Stimulated activated CD4-positive, alpha-beta T cell treated with anti-CD3 and anti-CD28 coated beads, Interleukin-15, amount 100 ng/mL, for 1 hour (primary cell): ENCODE measurements at regions not wholly inside any gene's neighbourhood (a gene's known extent, or its start where the extent isn't known, plus 50 kb on each side); places are given as distances from the start of the nearest gene placed in this dataset.

Experiments
- DNase-seq, 2 donors: peaks; one replicate each; pipeline ENCODE4 v3.0.0-alpha.2; 2020; ENCODE audit warnings: low read depth in 1 of 2, low spot score in 1 of 2

DNA sequence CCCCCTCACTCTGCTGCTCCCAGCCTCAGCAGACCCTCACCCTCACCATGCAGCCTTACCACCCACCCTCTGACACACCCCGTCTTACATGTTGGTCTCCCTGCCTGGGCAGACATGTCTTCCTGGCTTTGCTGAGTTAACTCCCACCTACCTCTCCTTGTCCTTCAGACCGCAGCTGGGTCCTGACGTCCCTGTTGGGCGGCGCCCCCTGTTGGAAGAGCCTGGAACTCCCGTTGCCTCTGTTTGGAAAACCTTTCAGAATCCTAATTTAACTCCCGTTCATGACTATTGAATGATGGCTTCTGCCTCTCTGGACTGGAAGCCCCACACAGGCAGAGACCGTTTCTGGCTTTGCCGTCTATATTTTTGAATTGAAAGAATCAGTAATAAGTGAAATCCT, 245.1 kb downstream of the MYLK4 start:
- DNase-seq: no peak

DNA sequence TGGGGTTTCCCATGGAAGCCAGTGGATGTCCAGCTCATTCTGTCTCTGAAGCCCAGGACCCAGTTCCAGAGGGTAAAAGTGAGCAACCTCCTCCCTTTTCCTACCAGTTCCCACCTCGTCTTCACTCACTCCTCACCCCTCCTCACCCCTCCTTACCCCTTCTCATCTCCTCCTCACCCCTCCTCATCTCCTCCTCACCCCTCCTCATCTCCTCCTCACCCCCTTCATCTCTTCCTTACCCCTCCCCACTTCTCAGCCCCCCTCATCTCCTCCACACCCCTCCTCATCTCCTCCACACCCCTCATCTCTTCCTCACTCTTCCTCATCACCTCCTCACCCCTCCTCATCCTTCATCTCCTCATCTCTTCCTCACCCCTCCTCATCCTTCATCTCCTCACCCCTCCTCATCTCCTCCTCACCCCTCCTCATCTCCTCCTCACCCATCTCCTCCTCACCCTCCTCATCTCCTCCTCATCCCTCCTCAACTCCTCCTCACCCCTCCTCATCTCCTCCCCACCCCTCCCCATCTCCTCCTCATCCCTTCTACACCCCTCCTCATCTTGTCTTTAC, 246.1 kb downstream of the MYLK4 start:
- no peak for DNase-seq

DNA sequence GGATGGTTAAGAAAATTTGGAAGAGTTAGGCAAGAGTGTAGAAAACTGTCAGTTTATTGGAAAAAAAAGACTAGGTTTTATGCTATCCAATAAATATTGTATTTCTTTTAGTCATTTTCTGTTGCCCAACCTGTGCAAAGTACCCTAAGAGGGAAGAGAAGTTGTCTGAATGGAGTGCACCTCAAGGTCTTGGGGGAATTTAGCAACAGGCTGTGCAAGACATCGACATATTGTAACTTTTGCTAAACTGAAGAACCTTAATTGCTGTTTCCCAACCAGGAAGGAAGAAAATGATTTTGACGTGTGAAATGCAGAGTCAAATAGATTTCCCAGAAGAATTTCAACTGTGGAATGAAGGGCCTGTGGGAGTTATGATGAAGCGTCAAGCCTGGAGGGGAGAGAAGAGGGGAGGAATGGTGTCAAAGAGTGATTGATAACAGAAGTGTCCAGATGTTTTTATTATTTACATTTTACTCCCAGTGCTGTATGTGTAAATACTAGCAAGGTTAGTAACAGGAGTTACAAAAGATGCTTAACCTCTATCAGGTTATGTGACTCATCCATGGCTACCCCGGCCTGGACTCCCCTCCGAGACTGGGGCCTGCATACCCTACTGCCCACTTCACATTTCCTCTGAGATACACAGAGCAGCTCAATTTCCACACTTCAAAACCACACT, 246.8 kb downstream of the MYLK4 start:
- no peak for DNase-seq

DNA sequence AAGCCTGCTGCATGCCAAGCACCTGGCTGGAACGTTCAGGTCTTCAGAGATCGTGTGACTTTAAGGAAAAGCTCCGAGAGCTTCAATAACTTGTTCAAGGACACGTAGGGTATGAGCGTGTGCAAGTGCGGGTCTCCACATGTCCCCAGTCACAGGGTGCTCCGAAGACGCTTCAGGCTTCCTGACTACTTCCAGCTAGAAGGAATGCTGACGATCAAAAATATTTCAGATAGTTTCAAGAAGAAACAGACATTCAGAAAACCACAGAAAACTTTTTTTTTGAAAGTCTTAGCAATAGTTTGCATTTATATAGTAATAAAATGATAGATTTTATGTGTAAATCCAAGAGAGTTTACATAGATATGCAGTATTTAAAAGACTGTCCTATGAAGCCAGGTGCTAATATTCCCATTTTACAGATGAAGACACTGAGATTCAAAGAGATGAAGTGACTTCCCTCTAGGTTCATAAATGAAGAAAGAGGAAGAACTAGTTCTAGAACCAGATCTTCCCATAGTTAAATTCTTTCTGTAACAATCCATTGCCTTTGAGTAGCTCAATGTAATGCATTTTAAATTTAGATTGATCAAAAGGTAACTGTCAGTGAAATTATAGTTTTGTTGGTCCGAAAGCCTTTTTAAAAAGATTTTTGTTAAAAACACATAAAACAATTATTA, 247.6 kb downstream of the MYLK4 start:
- DNase-seq: no peak

DNA sequence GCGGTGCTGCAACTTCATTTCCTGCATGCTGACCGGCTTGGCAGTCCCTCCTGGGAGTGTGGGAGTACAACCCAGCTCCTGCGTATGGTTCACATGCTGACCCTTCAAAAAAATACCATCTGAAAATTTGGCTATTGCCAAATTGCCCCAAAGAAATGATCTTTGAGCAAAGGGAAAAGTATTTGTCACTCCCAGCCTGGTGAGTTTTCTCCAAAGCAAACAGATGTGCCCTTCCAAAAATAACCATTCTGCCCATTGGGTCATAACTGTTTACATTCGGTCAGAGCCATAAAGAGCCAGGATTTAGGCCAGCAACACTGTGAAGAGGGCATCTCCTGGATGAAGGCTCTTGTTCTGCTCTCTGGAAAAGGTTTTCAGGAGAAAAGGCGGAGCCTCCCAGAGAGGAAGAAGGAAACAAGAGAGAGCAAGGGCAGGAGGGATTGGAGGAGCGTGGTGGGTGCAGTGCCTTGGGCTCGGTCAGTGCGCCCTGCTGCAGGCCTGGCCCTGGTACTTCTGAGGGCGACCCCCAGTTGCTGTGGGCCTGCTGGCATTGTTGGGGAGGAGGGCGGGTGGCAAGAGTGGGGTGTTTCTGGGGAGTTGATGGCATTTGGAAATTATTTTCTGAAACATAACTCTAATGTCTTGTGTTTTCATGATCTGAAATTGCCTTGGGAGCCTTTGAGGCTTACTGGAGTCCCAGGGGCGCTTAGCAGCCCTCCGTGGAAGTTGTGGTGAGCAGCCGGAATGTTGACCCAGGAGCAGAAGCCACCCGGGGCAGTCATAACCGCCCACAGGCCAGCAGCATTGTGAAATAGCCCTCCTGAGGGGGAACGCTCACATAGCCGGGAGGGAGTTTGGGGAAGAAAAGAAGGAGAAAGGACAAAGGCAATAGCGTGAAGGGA, 248.4 kb downstream of the MYLK4 start:
- DNase-seq: no peak

DNA sequence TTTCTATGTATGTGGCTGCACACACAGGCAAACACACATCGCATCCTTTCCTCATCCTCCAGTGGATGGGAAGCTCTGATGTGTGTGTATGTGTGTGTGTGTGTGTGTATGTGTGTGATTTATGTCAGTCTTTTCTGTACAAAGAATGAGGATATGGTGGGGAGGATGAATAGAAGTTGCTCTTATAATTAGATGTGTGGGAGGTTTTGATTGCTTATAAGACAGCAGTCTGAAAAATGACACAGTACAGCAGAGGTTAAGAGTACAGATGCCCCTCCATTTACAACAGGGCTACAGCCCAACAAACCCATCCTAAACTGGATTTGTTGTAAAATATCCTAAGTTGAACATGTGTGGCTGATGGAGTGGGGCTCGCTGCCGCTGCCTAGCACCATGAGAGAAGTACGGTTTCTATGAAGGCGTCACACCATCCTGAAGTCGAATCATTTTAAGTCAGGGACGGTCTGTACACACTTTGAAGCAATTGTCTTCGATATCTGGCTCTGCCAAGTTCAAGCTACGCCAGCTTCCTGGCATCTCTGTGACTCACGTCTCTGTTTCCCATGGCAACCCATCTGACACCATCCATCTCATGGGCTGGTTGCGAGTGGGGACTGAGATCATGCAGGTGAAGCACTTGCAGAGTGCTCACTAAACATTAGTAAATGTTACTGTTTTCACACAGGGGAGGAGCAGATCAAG, 252.6 kb downstream of the MYLK4 start:
- DNase-seq: no peak

DNA sequence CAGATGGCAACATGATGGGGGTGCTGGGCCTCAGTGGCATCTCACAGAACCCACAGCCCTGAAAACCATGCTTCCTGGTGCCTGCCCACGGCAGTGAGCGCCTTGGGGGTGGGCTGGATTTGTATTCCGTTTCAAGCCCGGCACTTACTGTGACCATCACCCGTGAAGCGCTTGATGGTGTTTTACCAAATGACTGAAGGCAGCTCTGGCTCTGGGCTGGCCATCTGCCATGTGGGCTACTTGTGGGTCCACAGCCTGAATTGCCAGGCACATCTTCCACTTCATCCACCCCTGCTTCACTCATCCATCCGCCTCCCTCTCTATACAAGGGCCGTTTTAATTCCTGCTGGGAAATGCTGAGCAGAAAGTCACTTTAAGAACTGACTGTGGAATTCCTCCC, 250.9 kb upstream of the GMDS start:
- DNase-seq: no peak

DNA sequence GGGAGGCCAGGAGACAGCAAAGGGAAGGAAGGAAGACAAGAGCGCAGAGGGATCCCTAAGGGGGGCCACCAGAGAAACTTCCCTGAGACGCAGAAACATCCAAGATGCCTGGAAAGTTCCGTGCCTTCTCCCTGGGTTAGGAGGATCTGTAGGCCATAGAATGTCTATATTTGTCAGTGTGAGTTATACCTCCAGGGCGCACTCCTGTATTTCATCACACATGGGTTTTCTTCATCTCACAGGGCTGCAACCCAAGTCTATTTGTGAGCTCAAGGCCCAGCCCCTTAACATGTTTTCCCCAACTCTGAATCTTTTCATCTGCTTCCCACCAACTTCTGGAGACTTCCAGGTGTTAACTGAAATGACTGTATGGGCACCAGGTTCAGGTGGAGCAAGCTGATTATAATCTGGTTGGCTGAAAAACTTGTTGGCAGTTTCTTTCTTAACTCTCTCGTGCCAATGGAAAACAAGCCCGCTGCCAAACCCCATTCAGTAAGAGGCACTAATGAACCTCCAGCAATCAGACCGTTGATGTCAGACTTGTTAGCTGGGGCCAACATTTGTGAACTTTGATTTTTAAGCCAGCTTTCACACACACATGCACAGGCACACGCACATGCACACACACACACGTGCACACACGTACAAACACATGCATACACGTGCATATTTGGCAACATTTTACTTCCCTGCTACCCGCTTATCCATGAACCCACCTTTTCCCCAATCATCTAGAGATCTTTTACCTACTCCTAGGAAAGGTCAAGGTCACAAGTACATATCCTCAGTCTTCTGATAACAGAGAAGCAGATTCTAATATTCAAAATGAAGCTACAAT, 247.5 kb upstream of the GMDS start:
- no peak for DNase-seq

DNA sequence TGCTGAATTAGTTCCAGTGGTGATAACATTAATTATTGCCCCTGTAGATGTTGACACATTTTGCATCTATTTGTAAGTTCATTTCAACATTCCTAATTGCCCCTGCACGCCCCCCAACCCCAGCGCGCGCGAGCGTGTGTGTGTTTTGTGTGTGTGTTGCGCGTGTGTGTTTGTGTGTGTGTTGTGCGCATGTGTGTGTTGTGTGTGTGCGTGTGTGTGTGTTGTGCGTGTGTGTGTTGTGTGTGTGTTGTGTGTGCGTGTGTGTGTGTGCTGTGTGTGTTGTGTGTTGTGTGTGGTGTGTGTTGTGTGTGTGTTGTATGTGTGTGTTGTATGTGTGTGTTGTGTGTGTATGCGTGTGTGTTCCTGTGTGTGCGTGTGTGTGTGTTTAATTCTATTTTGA, 245.7 kb upstream of the GMDS start:
- no peak for DNase-seq

DNA sequence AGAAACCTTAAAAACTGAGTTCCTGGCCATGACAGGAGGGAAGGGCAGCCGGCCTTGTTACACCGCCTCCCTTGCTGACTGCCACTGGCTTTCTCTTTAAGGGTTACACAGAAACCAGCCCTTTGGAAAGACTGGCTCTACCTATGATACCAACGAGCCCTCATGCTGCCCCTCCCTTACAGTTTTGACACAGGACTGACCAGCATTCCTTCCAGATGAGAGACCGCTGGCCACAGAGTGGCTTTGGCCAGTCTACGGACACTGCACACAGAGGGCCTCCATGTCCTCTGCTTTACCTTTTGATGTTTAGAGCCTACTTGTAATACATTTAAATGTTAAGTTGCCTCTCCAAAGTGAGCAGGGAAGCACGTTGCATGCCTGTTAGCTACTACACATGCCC, 243.2 kb upstream of the GMDS start:
- DNase-seq: no peak

DNA sequence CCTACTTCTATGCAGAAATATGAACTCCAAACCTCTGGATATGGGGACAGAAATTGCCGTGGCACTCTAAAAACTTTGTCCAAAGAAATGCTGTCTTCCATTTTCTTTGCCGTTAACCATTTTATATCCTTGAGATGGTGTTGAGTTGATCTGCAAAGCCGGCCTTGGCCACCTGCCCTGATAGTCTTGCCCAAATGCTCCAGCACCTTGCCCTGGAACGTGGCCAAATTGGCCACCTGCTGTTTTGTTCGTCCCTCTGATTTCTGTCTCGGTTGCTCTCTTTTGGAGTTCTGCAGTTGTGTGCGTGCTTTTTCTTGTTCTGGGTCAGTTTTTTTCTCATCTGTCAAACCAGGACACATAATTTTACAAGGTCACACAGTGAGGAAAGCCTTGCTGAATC, 239.7 kb upstream of the GMDS start:
- DNase-seq: no peak

DNA sequence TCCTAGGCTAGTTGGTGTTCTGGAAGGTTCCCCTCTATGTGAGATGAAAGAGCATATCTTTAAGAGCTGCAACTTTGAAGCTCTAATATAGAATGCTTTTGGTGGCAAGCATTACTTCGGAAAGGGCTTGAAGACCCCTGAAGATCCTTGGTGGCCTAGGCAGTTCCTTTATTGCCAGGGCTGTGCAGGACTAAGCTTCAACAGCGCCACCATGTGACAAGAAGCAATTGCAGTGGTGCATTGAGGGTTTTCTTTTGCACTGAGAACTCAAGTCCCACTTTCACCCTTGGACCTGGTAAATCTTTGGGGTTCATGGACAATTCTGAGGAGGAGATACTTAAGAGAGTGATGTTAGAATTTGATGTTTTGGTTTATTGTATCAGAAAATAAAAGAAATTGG, 237.4 kb upstream of the GMDS start:
- no peak for DNase-seq

DNA sequence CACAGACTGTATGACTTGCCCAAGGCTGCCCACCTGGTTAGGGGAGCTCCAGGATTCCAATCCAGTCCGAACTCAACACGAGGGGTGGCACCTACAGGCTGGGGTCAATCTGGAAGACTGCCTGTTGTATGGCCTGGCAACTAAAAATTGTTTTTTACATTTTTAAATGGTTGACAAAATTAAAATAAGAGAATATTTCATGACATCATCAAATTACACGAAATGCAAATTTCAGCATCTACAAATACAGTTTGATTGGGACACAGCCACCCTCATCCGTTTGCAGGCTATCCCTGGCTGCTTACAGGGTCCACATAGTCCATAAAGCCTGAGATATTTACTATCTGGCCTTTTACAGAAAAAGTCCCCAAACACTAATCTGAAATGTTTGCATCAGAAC, 235.9 kb upstream of the GMDS start:
- no peak for DNase-seq

DNA sequence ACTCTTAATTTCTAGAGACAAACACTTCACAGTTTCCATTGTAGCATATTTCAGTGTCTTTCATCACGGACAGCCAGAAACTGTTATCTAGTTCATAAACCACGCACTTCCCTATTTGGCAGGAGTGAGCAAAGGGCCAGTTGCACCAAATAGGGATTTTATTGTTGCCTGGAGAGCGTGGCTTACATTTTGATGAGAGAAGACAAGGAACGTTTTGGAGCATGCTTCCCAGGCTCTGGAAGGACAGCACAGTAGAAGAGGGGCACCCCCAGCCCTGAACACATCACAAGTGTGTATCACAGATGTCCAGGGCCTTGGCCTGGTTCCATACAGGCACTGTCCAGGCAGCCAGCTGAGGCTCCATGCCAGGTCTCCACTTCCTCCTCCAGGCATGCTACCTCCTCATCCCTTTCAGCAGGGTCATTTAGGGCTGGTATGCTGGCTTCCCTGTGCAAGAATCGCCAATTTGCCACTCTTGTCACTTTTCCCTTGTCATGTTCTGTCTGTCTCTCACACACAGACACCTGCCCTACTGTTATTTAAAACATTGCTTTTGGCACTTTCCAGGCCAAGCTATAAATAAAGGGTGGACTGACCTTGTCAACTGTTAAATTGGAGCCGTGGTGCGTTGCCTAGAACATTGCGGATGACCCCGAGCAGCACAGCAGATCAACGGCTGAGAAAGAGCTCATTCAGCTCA, 235.0 kb upstream of the GMDS start:
- no peak for DNase-seq

DNA sequence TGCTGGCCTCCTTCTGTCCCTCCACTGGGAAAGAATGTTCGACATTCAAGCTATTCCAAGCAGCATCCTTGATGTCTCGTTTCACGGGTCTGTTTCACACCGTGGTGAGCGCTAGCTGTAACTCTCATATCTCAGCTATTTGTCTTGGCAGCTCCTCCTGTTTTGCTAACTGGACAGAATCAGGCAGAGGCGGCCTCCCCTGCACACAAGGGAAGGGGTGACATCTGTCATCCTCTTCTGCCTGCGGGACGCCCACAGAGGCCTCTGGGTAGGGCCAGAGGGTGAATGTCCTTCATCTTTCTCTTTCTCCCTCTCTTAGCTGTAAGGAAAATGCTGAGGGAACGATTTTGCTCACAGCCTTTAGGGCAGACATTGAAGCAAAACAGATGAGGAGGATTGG, 232.8 kb upstream of the GMDS start:
- no peak for DNase-seq

DNA sequence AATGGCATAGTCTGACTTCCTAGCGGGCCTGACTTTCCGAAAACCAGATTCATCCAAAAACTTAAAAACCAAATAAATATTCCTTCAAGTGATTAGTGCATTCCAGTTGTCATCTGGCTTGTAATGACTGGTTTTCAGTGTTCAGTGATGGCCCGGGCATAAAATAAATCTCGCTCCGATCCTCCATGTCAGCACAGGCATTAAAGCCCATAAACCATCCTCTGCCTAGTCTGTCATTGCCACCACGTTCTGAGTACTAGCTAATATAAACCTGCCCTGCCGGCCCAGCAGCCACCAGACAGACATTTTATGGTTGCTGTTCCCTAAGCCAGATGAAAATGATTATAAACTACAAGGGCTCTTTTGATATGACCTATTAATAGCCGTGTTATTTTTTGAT, 232.3 kb upstream of the GMDS start:
- no peak for DNase-seq

DNA sequence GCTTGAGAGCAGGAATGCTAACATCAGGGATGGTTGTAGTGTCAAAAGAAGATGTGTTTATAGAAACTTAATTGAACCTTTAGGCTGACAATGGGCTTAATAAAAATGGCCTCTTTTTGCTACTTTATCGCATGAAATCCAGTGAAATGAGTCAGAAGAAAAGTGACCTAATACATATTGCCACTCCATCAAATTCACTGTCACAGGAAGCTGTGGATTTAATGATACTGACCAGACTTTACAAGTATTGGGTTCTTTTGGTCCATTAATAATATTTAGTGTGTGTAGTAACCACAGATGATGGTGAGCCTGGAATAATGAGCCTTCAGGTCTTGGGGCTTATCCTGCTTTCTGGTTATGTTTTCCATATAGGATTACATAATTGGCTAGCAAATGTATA, 231.8 kb upstream of the GMDS start:
- no peak for DNase-seq

DNA sequence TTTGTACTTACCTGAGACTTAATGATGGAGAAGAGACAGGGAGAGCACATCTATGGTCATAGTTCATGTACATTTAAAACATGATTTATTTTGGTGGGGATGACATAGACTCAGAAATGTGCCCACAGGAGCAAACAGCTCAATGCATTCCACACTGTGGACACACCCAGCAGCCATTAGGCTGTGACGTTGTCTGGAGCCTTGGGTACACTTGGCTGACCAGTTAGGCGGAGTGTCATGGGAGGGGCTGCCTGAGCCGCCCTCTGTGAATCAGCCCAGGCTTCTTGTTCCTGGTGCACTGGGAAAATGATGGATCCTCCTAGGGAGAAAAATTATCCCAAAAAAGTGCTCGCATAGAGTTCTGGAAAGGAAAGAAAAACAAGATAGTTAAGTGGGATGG, 231.0 kb upstream of the GMDS start:
- DNase-seq: no peak

DNA sequence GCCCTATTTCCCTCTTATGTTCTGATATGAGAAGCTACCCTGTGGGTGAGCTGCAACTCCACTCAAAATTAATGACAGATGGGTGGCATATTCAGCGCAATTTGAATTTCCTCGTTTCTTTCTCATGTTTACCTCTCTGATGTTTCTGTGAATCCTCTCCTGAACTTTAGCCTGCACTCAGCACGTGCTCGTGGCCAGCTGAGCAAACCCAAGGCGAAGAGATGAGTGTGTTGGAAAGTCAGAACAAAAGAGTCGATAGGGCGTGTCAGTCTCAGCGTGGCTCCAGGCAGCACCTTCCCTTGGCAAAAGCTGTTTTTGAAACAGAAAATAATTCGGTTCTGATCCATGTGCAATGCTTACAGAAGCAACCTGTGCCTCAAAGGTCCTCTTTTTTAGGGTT, 226.1 kb upstream of the GMDS start:
- no peak for DNase-seq

DNA sequence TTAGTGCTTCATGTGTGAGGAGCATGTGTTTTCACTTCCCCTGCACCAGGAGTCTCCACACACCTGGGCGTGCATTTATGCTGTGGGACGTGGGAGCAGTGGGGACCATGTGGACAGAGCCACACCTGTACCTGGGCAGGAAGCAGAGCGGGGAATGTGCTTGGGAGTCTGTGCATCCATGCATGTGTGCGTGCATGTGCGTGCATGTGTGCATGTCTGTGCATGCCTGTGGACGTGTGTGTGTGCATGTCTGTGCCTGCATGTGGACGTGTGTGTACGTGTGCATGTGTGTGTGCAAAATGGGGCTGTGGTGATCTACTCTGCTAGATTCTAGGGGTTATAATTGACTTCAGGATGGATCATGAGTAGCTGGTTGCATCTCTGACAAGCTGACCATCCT, 224.0 kb upstream of the GMDS start:
- DNase-seq: no peak
